Forelimb muscle (tissue), 1 donor: ENCODE measurements at regions not wholly inside any gene's neighbourhood (a gene's known extent, or its start where the extent isn't known, plus 50 kb on each side); places are given as distances from the start of the nearest gene placed in this dataset.

Experiments used
- DNase-seq: peaks from one replicate; pipeline ENCODE4 v3.0.0-alpha.2; 2013; ENCODE audit warnings: low read depth

DNA sequence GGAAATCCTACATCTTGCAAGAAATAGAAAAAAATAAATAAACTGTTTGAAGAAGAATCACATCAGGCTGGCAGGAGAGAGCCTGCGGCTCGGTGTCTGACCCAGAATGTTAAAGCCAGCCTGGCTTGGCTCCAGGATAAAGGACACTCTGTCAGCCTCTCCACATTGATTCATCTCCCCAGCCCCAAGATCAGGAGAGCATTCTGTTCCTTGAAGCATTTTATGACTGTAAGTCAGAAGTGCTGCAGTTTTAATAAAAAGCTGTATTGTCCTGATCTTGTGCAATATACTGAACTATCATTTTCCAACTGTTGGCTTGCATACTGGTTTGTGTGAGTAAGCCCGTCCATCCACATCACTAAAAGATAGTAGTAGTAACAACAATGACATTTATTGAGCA is 426.6 kb downstream of the HAPSTR1 start:
- DNase-seq: no peak

DNA sequence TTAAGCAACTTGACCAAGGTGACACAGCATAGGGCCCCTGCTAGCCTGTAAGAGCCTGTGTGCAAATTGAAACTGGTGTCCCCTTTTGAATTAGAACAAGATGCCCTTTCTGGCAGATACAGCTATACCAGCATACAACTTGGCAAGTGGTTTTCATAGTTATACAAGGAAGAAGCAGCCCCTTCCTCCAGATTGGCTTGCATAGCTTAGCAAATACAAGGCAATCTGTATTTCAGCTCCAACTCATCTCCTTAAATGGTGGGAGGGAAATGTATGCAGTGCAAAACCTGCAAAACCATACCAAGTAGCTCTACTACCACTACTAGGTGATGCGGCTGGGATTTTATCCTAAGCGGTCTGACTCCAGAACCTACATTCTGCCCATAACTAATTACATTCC is 427.1 kb downstream of the HAPSTR1 start:
- no peak for DNase-seq

GRCh38 chr16:9521749-9522370 is 430.4 kb downstream of the HAPSTR1 start:
- DNase-seq: no peak

DNA sequence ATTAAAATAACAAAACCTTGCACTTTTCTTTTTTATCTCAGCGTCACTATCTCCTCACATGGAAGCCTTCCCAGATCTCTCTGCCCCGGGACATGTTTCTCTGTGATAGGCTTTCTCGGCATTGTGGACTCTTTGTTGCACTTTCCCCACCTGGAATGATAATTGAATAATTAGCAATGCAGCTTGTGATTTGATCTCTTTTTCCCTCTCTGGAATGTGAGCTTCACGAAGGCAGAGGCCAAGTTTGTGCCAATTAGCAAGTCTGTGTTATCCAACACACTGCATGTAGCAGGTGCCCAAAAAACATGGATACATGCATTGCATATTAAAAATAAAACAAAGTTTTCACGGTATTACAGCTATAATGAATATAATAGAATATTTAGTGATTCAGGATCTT is 431.2 kb downstream of the HAPSTR1 start:
- no peak for DNase-seq

DNA sequence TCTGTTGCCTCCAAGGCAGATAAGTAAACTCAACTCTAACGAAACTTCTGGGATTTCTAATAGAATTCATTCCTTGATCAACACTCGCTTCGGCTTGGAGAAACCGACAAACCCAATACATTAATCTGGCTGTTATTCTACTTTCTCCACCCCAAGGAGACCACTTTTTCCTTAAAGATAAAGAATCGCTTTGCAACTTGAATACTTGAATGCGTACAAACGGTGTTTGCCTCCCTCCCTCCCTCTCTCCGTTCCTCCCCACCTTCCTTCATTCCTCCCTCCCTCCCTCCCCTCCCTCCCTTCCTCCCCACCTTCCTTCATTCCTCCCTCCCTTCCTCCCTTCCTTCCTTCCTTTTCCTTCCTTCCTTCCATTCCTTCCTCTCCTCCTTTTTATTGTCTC is 432.6 kb downstream of the HAPSTR1 start:
- no peak for DNase-seq

DNA sequence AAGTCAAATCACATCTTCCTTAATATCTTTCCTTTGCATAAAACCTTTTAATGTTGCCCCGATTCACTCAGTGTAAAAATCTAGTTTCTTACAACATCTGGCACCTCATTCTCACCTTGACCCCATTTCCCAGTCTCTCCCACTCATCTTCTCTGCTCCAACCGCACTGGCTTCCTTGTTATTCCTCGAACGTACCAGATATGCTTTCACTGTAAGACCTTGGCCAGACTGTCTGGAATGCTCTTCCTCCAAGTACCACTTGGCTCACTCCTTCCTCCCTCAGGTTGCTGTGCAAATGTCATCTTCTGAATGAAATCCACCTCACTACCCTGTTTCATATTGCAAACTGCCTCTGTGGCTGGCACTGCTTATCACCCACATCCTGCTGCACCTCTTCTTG is 433.6 kb downstream of the HAPSTR1 start:
- DNase-seq: no peak

DNA sequence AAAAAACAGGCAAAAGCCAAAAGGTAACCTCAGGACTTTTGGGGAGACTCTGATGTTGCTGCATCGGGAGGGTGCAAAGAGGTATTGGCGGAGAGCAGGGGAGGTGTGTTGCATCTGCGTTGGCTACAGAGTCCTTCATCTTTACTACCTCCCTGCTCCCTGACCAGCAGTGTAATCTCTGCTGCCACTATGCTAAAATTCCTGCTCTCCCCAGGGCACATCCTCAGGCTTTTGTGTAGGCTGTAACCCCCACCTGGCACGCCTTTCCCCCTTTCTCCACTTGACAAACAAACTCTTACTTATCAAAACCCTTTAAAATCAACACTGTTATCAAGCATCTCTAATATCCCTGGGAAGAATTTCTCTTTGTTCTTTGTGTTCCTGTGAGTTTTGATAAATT is 435.3 kb downstream of the HAPSTR1 start:
- DNase-seq: no peak

GRCh38 chr16:9527976-9528375 is 436.5 kb downstream of the HAPSTR1 start:
- no peak for DNase-seq

GRCh38 chr16:9528511-9529079 is 437.2 kb downstream of the HAPSTR1 start:
- no peak for DNase-seq

- no peak for DNase-seq
Observed at GRCh38 chr16:9533042-9533441, 441.6 kb downstream of the HAPSTR1 start.

DNA sequence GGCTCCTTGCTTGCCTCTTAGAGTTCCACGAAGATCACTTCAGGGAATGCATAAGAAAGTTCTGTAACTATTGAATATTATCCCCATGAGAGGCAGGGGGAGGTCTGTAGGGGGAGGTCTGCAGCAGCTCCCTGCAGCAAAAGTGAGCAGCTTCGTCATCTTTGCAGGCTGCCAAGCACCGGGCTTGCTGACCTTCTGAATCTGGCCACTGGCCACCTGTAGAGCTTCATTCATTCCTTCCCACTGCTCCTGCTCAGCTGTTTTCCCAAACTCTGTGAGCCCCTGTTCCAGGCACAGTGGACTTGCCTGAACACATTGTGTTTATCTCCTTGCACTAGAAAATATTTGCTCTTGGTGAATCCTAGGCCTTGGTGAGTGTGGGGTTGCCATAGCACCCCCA is 443.3 kb downstream of the HAPSTR1 start:
- no peak for DNase-seq

- DNase-seq: no peak
Observed at GRCh38 chr16:9536905-9537304, 445.5 kb downstream of the HAPSTR1 start.

GRCh38 chr16:9539346-9539745 is 447.9 kb downstream of the HAPSTR1 start:
- DNase-seq: no peak

GRCh38 chr16:9541723-9542122 is 450.3 kb downstream of the HAPSTR1 start:
- DNase-seq: no peak

- no peak for DNase-seq
Observed at GRCh38 chr16:9542165-9542755, 450.8 kb downstream of the HAPSTR1 start.

DNA sequence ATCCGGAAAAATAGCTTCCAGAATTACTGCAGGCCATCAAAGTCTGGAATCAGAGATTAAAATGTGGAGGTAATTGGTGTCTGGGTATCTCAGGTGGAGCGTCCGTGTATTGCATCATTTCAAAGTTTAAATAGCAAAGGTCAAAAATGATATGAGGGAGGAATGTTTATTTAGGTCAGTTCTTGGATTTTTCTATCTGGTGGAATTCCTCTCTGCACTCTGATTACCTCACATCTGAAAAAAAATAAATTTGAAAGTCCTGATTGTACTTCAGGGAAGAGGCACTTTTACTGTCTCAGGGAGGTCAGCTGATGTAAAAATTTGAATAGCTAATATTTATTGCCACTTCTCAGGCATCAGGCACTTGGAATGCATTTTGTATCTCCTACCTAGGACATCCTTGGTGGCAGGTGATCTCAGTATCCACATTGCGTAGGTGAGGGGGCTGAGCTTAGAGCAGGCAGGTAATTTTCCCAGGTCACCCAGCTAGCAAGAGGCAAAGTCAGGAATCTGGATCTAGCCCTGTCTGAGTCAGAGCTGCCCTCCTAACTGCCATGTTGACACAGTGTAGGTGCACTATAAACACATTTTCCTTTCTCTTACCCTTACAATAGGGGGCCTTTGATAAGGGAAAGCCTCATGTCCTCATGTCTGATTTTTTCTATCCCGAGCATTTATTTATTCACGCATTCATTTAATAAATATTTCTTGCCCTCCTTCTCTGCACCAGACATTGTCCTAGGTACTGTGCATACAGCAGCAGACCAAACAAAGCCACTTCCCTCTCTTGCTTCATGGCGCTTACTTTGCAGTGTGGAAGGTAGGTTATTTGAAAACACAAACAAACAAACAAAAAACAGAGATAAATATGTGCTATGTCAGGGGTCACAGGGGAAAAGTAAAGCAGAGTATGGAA is 454.3 kb downstream of the HAPSTR1 start:
- DNase-seq: no peak

DNA sequence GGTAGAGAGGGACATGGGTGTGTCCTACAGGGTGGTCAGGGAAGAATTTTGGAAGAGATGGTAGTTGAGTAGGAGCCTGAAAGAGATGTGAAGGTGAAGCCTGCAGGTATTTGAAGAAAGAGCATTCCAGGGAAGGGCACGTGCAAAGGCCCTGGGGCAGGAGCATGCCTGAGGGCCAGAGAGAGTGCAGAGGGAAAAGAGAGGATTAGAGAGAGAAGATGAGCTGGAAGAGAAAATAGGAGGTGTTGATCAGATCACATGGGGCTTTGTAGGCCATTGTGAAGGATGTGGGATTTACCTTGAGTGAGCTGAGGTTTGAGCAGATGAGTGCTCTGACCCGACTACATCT is 455.0 kb downstream of the HAPSTR1 start:
- no peak for DNase-seq

DNA sequence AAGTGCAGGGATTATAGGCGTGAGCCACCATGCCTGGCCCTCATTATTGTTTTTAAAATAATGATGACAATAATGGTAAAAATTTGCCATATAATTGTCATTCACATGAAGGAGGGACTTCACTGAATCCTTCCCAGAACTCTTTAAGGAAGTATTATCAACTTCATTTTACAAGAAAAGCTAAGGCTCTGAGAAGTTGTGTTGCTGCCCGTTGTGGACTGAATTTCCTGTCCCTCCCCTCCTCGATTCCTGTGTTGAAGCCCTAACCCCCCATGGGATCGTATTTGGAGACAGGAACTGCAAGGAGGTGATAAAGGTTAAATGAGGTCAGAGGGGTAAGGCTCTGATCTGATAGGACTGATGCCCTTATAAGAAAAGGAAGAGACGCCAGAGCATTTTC is 458.0 kb downstream of the HAPSTR1 start:
- DNase-seq: no peak

DNA sequence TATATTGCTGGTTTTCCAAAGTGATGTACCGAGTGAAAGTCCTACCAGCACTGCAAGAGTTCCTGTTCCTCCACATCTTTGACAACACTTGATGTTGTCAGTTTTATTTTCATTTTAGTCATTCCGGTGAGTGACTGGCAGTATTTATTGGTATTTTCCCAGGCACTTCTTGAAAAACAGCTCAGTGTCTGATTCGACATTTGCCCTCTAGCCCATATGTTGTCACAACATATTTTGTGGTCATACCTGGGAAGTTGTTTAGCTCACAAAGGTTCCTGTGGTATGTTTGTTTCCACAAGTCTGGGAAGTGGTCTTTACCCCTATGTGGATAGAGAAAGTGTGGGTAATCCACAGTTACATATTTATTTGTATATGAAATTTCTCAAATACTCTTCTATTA is 463.6 kb downstream of the HAPSTR1 start:
- no peak for DNase-seq

- no peak for DNase-seq
Observed at GRCh38 chr16:9556949-9557665, 465.7 kb downstream of the HAPSTR1 start.

- no peak for DNase-seq
Observed at GRCh38 chr16:9557713-9558112, 466.3 kb downstream of the HAPSTR1 start.

DNA sequence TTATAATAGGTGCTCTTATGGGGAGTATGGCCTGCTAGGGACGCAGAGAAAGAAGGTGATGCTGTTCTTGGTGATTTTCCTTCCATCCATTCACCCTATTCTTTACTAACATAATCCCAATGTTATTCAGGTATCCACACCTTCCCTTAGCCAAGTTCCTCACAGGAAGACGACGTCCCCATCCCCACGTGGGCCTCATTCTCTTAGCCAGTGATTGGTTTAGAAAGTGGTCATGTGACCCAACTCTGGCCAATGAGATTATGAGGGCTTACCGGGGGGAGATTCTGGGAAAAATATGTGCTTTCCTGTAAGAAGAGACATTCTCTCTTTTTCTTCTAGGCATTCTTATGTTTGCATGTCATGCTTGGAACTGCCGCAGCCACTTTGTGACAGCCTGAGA is 474.7 kb downstream of the HAPSTR1 start:
- DNase-seq: no peak
